AG09309 (cell line): ENCODE measurements at regions not wholly inside any gene's neighbourhood (a gene's known extent, or its start where the extent isn't known, plus 50 kb on each side); places are given as distances from the start of the nearest gene placed in this dataset.

Experiments used
- DNase-seq: peaks from one replicate; pipeline ENCODE4 v3.0.0-alpha.2; 2010; ENCODE audit warnings: low read depth
- H3K4me3 ChIP-seq: 2 replicates; pipeline ENCODE4 v1.5.1; 2011; ENCODE audit warnings: mild to moderate bottlenecking, low read depth, low read length, moderate library complexity; ENCODE audit not compliant: control insufficient read depth
- CTCF ChIP-seq: IDR thresholded peaks from 2 replicates; pipeline ENCODE4 v1.5.1; 2011; ENCODE audit warnings: mild to moderate bottlenecking, low read depth, low read length, inconsistent platforms; ENCODE audit not compliant: insufficient read depth, control insufficient read depth; ENCODE audit errors: missing control alignments

- TF ChIP-seq CTCF: no peak
- no peak for DNase-seq
- H3K4me3 ChIP-seq: no peak overlapping the region
These were observed 290.8 kb upstream of the SRRM4 start for GRCh38 chr12:118690506-118690905.

GRCh38 chr12:118694128-118694775 is 287.1 kb upstream of the SRRM4 start:
- TF ChIP-seq CTCF: no peak
- H3K4me3 ChIP-seq: no peak overlapping the region
- DNase-seq: no peak

- DNase-seq: no peak
- TF ChIP-seq CTCF: no peak
- H3K4me3 ChIP-seq: no peak overlapping the region
These were observed 276.7 kb upstream of the SRRM4 start for GRCh38 chr12:118704527-118705241.

GRCh38 chr12:118706437-118706836 is 274.9 kb upstream of the SRRM4 start:
- TF ChIP-seq CTCF: no peak
- DNase-seq: no peak
- no peak overlapping the region for H3K4me3 ChIP-seq

GRCh38 chr12:118709946-118710345 is 271.4 kb upstream of the SRRM4 start:
- no peak for TF ChIP-seq CTCF
- no peak overlapping the region for H3K4me3 ChIP-seq
- no peak for DNase-seq

GRCh38 chr12:118711185-118711584 is 270.2 kb upstream of the SRRM4 start:
- no peak for DNase-seq
- TF ChIP-seq CTCF: no peak
- H3K4me3 ChIP-seq: no peak overlapping the region
